ENCODE measurements at regions not wholly inside any gene's neighbourhood (a gene's known extent, or its start where the extent isn't known, plus 50 kb on each side); places are given as distances from the start of the nearest gene placed in this dataset.

- Histone ChIP-seq H3K9me3 (ENCODE audit: severe bottlenecking) (no peaks in the 10 kb centered on the region), H3K36me3 (ENCODE audit: low read depth) (no peaks in the 10 kb centered on the region), H3K27ac (ENCODE audit: poor library complexity, severe bottlenecking) (peak overlapping the region; percentile 95), H3K27me3 (ENCODE audit: insufficient read depth, poor library complexity, severe bottlenecking) (no peaks in the 10 kb centered on the region), H3K4me3 (ENCODE audit: severe bottlenecking) (no peak overlapping the region), H3K4me1 (ENCODE audit: insufficient read depth, poor library complexity, severe bottlenecking) (peaks cover 30% of the 10 kb centered on the region)
- ATAC-seq (ENCODE audit: low read depth) = no peak
- TF ChIP-seq, protein P1, sequence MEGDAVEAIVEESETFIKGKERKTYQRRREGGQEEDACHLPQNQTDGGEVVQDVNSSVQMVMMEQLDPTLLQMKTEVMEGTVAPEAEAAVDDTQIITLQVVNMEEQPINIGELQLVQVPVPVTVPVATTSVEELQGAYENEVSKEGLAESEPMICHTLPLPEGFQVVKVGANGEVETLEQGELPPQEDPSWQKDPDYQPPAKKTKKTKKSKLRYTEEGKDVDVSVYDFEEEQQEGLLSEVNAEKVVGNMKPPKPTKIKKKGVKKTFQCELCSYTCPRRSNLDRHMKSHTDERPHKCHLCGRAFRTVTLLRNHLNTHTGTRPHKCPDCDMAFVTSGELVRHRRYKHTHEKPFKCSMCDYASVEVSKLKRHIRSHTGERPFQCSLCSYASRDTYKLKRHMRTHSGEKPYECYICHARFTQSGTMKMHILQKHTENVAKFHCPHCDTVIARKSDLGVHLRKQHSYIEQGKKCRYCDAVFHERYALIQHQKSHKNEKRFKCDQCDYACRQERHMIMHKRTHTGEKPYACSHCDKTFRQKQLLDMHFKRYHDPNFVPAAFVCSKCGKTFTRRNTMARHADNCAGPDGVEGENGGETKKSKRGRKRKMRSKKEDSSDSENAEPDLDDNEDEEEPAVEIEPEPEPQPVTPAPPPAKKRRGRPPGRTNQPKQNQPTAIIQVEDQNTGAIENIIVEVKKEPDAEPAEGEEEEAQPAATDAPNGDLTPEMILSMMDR (IDR thresholded peaks at IDR 0.05; ENCODE audit: poor library complexity, severe bottlenecking) = no peak
- DNase-seq (ENCODE audit: low spot score) = no peak
Observed at GRCh38 chr1:55720261-55720660, 505.1 kb upstream of the USP24 start.

DNA sequence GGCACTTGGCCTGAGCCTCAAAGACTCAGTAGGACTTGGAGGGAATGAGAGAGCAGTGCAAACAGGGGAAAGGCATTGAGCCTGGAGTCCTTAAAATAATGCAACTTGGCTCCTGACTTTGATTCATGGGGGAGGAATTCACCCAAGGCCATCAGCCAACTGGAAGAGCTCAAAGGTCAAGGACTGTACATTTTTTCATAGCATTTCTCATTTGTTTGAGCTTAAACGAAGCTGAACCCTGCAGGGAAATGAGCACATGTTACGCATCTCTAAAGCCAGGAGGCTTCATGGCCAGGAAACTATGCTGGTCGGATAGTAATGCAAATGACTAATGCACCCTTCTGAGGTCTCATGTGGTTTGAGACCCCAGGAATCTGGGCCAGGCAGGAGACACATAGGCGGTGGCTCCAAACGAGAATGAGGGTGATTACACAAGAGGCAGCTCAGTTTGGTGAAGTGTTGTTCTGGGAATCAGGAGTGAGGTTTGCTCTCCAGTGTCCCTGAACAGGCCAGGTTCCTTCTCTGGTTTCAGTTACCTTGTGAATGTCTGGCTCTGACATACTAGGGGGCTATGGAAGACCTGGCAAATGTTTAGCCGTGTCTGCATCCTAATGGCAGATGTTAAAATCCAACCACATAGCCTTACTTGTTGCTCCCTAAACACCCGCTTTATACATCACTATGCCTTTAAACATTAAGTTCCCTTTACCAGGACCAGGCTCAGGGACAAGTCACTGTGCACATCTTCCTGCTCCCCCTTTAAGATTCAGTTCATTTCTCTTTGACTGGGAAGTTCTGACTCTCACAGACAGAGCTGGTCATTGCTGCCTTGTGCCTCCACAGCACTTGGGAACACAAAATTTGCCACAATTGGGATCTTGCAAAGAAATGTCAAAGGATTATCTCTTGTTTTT lies 503.9 kb upstream of the USP24 start:
- Histone ChIP-seq H3K4me1 (ENCODE audit: insufficient read depth, poor library complexity, severe bottlenecking) (peaks cover 20% of the 10 kb centered on the region), H3K36me3 (ENCODE audit: low read depth) (no peaks in the 10 kb centered on the region), H3K27me3 (ENCODE audit: insufficient read depth, poor library complexity, severe bottlenecking) (no peaks in the 10 kb centered on the region), H3K27ac (ENCODE audit: poor library complexity, severe bottlenecking) (peak overlapping the region; percentile 95), H3K4me3 (ENCODE audit: severe bottlenecking) (no peak overlapping the region), H3K9me3 (ENCODE audit: severe bottlenecking) (no peaks in the 10 kb centered on the region)
- TF ChIP-seq, protein P1 (IDR thresholded peaks at IDR 0.05; ENCODE audit: poor library complexity, severe bottlenecking) = no peak
- DNase-seq (ENCODE audit: low spot score) (peak; percentile 88), ATAC-seq (ENCODE audit: low read depth) (peak; percentile 95)

DNA sequence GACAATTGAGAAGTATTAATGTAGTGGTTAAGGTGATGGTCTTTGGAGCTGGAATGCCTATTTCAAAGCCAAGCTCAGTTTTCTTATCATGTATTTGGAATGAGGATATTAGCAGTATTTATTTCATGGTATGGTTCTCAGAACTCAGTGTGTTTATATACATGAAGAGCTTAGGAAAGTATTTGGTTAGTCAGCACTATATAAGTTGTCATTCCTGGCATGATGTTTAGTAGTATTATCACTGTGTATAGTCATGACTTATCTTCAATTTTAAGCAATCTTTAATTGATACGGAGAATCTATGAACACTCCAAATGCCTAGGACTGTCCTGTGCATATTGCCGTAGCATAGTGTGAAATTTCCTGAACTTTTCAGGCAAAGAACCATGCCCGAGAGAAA lies 501.9 kb upstream of the USP24 start:
- DNase-seq (ENCODE audit: low spot score) (no peak), ATAC-seq (ENCODE audit: low read depth) (no peak)
- no peak overlapping the region for H3K4me3 ChIP-seq (ENCODE audit: severe bottlenecking)
- no peak overlapping the region for H3K27ac ChIP-seq (ENCODE audit: poor library complexity, severe bottlenecking)
- H3K4me1 ChIP-seq (ENCODE audit: insufficient read depth, poor library complexity, severe bottlenecking) = peaks cover 19% of the 10 kb centered on the region
- no peaks in the 10 kb centered on the region for H3K36me3 ChIP-seq (ENCODE audit: low read depth)
- TF ChIP-seq, protein P1 (IDR thresholded peaks at IDR 0.05; ENCODE audit: poor library complexity, severe bottlenecking) = no peak
- no peaks in the 10 kb centered on the region for H3K9me3 ChIP-seq (ENCODE audit: severe bottlenecking)
- H3K27me3 ChIP-seq (ENCODE audit: insufficient read depth, poor library complexity, severe bottlenecking) = no peaks in the 10 kb centered on the region

DNA sequence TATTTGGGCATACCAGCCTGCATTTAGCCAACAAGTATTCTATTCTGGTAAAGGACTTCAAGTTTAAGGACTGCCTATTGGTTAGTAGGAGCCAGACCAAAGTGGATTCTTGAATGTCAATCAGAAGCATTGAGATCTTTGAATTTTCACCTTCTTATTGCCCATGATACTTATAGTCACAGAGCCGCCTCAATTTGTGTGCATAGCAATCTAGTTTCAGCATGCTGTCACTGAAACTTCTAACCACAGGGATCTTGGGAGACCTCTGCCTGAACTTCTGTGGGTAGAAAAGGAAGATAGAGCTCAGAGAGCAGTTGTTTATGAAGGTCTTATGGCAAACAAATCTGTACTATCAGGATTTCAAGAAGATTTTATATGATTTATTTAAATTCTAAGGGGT lies 501.4 kb upstream of the USP24 start:
- H3K4me3 ChIP-seq (ENCODE audit: severe bottlenecking) = no peak overlapping the region
- no peaks in the 10 kb centered on the region for H3K9me3 ChIP-seq (ENCODE audit: severe bottlenecking)
- H3K4me1 ChIP-seq (ENCODE audit: insufficient read depth, poor library complexity, severe bottlenecking) = peaks cover 19% of the 10 kb centered on the region
- no peaks in the 10 kb centered on the region for H3K36me3 ChIP-seq (ENCODE audit: low read depth)
- no peak overlapping the region for H3K27ac ChIP-seq (ENCODE audit: poor library complexity, severe bottlenecking)
- H3K27me3 ChIP-seq (ENCODE audit: insufficient read depth, poor library complexity, severe bottlenecking) = no peaks in the 10 kb centered on the region
- ATAC-seq (ENCODE audit: low read depth) (no peak), DNase-seq (ENCODE audit: low spot score) (no peak)
- TF ChIP-seq, protein P1 (IDR thresholded peaks at IDR 0.05; ENCODE audit: poor library complexity, severe bottlenecking) = no peak

- TF ChIP-seq, protein P1 (IDR thresholded peaks at IDR 0.05; ENCODE audit: poor library complexity, severe bottlenecking) = no peak
- Histone ChIP-seq H3K27ac (ENCODE audit: poor library complexity, severe bottlenecking) (no peak overlapping the region), H3K4me1 (ENCODE audit: insufficient read depth, poor library complexity, severe bottlenecking) (peaks cover 19% of the 10 kb centered on the region), H3K27me3 (ENCODE audit: insufficient read depth, poor library complexity, severe bottlenecking) (no peaks in the 10 kb centered on the region), H3K9me3 (ENCODE audit: severe bottlenecking) (no peaks in the 10 kb centered on the region), H3K4me3 (ENCODE audit: severe bottlenecking) (no peak overlapping the region), H3K36me3 (ENCODE audit: low read depth) (no peaks in the 10 kb centered on the region)
- no peak for DNase-seq (ENCODE audit: low spot score)
- ATAC-seq (ENCODE audit: low read depth) = no peak
Observed at GRCh38 chr1:55716151-55716550, 501.0 kb upstream of the USP24 start.

Data from RWPE2 (cell line).